H1 (cell line): ENCODE measurements at regions not wholly inside any gene's neighbourhood (a gene's known extent, or its start where the extent isn't known, plus 50 kb on each side); places are given as distances from the start of the nearest gene placed in this dataset.

ENCODE experiments used
- CTCF ChIA-PET: fragments of 300-600 bp; sonication (Branson Sonifier 250); formaldehyde crosslinking; loops from one replicate; lab custom pipeline; 2021; ENCODE audit not compliant: partially characterized antibody; lab: Charles Lee
- POLR2A ChIA-PET: fragments of 300-600 bp; sonication (Branson Sonifier 250); formaldehyde crosslinking; loops from one replicate; lab custom pipeline; 2021; ENCODE audit warnings: inconsistent platforms; ENCODE audit not compliant: partially characterized antibody; lab: Charles Lee
- DNase-seq, 2 experiments: peaks; one replicate each; pipeline versions ENCODE4 v3.0.0 to v3.0.0-alpha.2; 2010 to 2022; ENCODE audit warnings: low spot score in 2 of 2, low read depth in 1 of 2, mixed read lengths in 1 of 2
- FAIRE-seq: peaks from 2 replicates; lab custom pipeline; 2011; peaks lifted over from hg19 to GRCh38; lab: Jason Lieb, UNC
- H2AFZ ChIP-seq: 2 replicates; pipeline ENCODE4 v1.8.1; 2012; ENCODE audit warnings: low read length, inconsistent platforms
- H2AK5ac ChIP-seq: 2 replicates; pipeline ENCODE4 v1.6.1; 2013; ENCODE audit warnings: low read depth, low read length
- H2BK120ac ChIP-seq: replicated peaks from 2 replicates; pipeline ENCODE3; 2013; ENCODE audit warnings: low read depth, low read length, inconsistent platforms
- H2BK12ac ChIP-seq: 2 replicates; pipeline ENCODE4 v1.6.1; 2013; ENCODE audit warnings: low read depth, low read length
- H2BK15ac ChIP-seq: 2 replicates; pipeline ENCODE4 v1.6.1; 2013; ENCODE audit warnings: low read length
- H2BK20ac ChIP-seq: 2 replicates; pipeline ENCODE4 v1.6.1; 2013; ENCODE audit warnings: low read length
- H2BK5ac ChIP-seq: 2 replicates; pipeline ENCODE4 v1.6.1; 2013; ENCODE audit warnings: low read depth, low read length
- H3K14ac ChIP-seq: 2 replicates; pipeline ENCODE4 v1.6.1; 2013; ENCODE audit warnings: inconsistent platforms; ENCODE audit not compliant: insufficient read length
- H3K18ac ChIP-seq: 2 replicates; pipeline ENCODE4 v1.6.1; 2013; ENCODE audit warnings: low read length; ENCODE audit errors: extremely low read depth
- H3K23ac ChIP-seq: 2 replicates; pipeline ENCODE4 v1.6.1; 2013; ENCODE audit warnings: inconsistent platforms; ENCODE audit not compliant: insufficient read length
- H3K23me2 ChIP-seq: 2 replicates; pipeline ENCODE4 v1.6.1; 2013; ENCODE audit warnings: low read depth, low read length
- H3K27ac ChIP-seq: 2 replicates; pipeline ENCODE4 v1.6.1; 2011; ENCODE audit warnings: low read depth, low read length, inconsistent platforms
- H3K27me3 ChIP-seq, 4 experiments: replicated peaks in 1 of 4; 1 replicate in 1 of 4; 2 replicates in 3 of 4; pipeline versions ENCODE4 v1.6.1 to v1.8.1; 2011 to 2013; ENCODE audit warnings: low read length in 3 of 4, mild to moderate bottlenecking in 3 of 4, inconsistent platforms in 2 of 4, mixed read lengths in 2 of 4, moderate library complexity in 1 of 4; ENCODE audit not compliant: control insufficient read depth in 3 of 4, insufficient read depth in 3 of 4; ENCODE audit errors: extremely low read depth in 1 of 4
- H3K36me3 ChIP-seq, 4 experiments: 2 replicates each; pipeline versions ENCODE4 v1.6.1 to v1.8.1; 2011 to 2013; ENCODE audit warnings: mild to moderate bottlenecking in 4 of 4, low read length in 3 of 4, moderate library complexity in 2 of 4, control low read depth in 1 of 4, inconsistent platforms in 1 of 4; ENCODE audit not compliant: insufficient read depth in 4 of 4, control insufficient read depth in 2 of 4
- H3K4ac ChIP-seq: replicated peaks from 2 replicates; pipeline ENCODE3; 2013; ENCODE audit warnings: low read length, low read depth, mixed read lengths, inconsistent platforms; ENCODE audit not compliant: insufficient read length
- H3K4me1 ChIP-seq, 4 experiments: replicated peaks in 1 of 4; 1 replicate in 1 of 4; 2 replicates in 3 of 4; pipeline versions ENCODE4 v1.6.1 to v1.8.1; 2011 to 2013; ENCODE audit warnings: low read length in 3 of 4, inconsistent platforms in 2 of 4, mixed read lengths in 1 of 4; ENCODE audit not compliant: insufficient read depth in 4 of 4, control insufficient read depth in 3 of 4
- H3K4me2 ChIP-seq, 2 experiments: 2 replicates each; pipeline versions ENCODE4 v1.6.1 to v1.8.1; 2011 to 2013; ENCODE audit warnings: low read depth in 2 of 2, low read length in 2 of 2, control low read depth in 1 of 2, inconsistent platforms in 1 of 2, mild to moderate bottlenecking in 1 of 2; ENCODE audit not compliant: insufficient read depth in 1 of 2
- H3K4me3 ChIP-seq, 4 experiments: fragments of 200-600, 300-600 bp in 1 of 4; sonication (generic), shearing (Covaris generic), sonication (Bioruptor Twin) in 1 of 4; 2 replicates each; pipeline versions ENCODE4 v1.5.1 to v1.8.1; 2011 to 2016; ENCODE audit warnings: low read length in 4 of 4, low read depth in 3 of 4, control low read depth in 2 of 4, inconsistent platforms in 2 of 4, mild to moderate bottlenecking in 2 of 4, mixed read lengths in 1 of 4, moderate library complexity in 1 of 4; ENCODE audit not compliant: insufficient read depth in 2 of 4; ENCODE audit errors: extremely low read depth in 1 of 4
- H3K56ac ChIP-seq: replicated peaks from 2 replicates; pipeline ENCODE3; 2013; ENCODE audit warnings: low read depth, mild to moderate bottlenecking, mixed read lengths, low read length, inconsistent platforms; ENCODE audit not compliant: insufficient read length
- H3K79me1 ChIP-seq: 2 replicates; pipeline ENCODE4 v1.6.1; 2013; ENCODE audit warnings: low read depth, low read length, control low read depth
- H3K79me2 ChIP-seq, 2 experiments: 2 replicates each; pipeline versions ENCODE4 v1.6.1 to v1.8.1; 2012 to 2013; ENCODE audit warnings: low read length in 2 of 2, mild to moderate bottlenecking in 2 of 2, inconsistent platforms in 1 of 2; ENCODE audit not compliant: insufficient read depth in 2 of 2, control insufficient read depth in 1 of 2
- H3K9ac ChIP-seq, 4 experiments: replicated peaks in 1 of 4; 1 replicate in 1 of 4; 2 replicates in 3 of 4; pipeline versions ENCODE4 v1.6.1 to v1.8.1; 2011 to 2013; ENCODE audit warnings: low read depth in 3 of 4, low read length in 3 of 4, control low read depth in 2 of 4, mild to moderate bottlenecking in 2 of 4, moderate library complexity in 2 of 4, inconsistent platforms in 1 of 4; ENCODE audit errors: extremely low read depth in 1 of 4
- H3K9me3 ChIP-seq, 2 experiments: 2 replicates each; pipeline versions ENCODE4 v1.6.1 to v1.8.1; 2012 to 2013; ENCODE audit warnings: mild to moderate bottlenecking in 2 of 2, moderate library complexity in 2 of 2, control low read depth in 1 of 2, inconsistent platforms in 1 of 2, low read depth in 1 of 2, low read length in 1 of 2, mixed read lengths in 1 of 2; ENCODE audit not compliant: insufficient read depth in 2 of 2
- H4K20me1 ChIP-seq, 2 experiments: replicated peaks in 1 of 2; 2 replicates each; pipeline versions ENCODE3 to v1.8.1; 2011 to 2013; ENCODE audit warnings: inconsistent platforms in 2 of 2, low read length in 2 of 2, mild to moderate bottlenecking in 1 of 2; ENCODE audit not compliant: insufficient read depth in 2 of 2, control insufficient read depth in 1 of 2
- H4K5ac ChIP-seq: 2 replicates; pipeline ENCODE4 v1.6.1; 2013; ENCODE audit warnings: low read length, low read depth, mixed read lengths, inconsistent platforms; ENCODE audit not compliant: insufficient read length
- H4K8ac ChIP-seq: 2 replicates; pipeline ENCODE4 v1.8.0; 2013; ENCODE audit warnings: mild to moderate bottlenecking, moderate library complexity, low read length, inconsistent platforms; ENCODE audit not compliant: insufficient read depth; ENCODE audit errors: extremely low read depth
- H4K91ac ChIP-seq: replicated peaks from 2 replicates; pipeline ENCODE3; 2013; ENCODE audit warnings: low read length, mixed read lengths, inconsistent platforms; ENCODE audit not compliant: insufficient read length
- ASH2L ChIP-seq: fragments of 200-600, 300-600 bp; sonication (generic); IDR thresholded peaks from one replicate; pipeline ENCODE4 v1.7.1; 2017; ENCODE audit warnings: low read length
- BACH1 ChIP-seq: IDR thresholded peaks from 2 replicates; pipeline ENCODE4 v1.6.1; 2012; ENCODE audit warnings: low read length, improper control_type of control experiment
- EP300 ChIP-seq, 2 experiments: IDR thresholded peaks; 1 replicate in 1 of 2; 2 replicates in 1 of 2; pipeline ENCODE4 v1.6.1; 2011 to 2012; ENCODE audit warnings: low read depth in 2 of 2, low read length in 2 of 2, mild to moderate bottlenecking in 2 of 2, borderline replicate concordance in 1 of 2, inconsistent platforms in 1 of 2, moderate library complexity in 1 of 2
- GABPA ChIP-seq: IDR thresholded peaks from 2 replicates; pipeline ENCODE4 v1.6.1; 2011; ENCODE audit warnings: mild to moderate bottlenecking, low read length, moderate library complexity, borderline replicate concordance; ENCODE audit not compliant: insufficient read depth
- HDAC6 ChIP-seq: IDR thresholded peaks from one replicate; pipeline ENCODE4 v1.7.1; 2012; ENCODE audit warnings: low read depth, mild to moderate bottlenecking, inconsistent platforms, low read length, moderate library complexity
- JUND ChIP-seq: IDR thresholded peaks from 2 replicates; pipeline ENCODE4 v1.6.1; 2011; ENCODE audit warnings: mild to moderate bottlenecking, improper control_type of control experiment, low read length
- KDM4A ChIP-seq: IDR thresholded peaks from one replicate; pipeline ENCODE4 v1.7.1; 2012; ENCODE audit warnings: low read depth, mild to moderate bottlenecking, moderate library complexity, low read length, inconsistent platforms; ENCODE audit not compliant: severe bottlenecking
- POLR2A ChIP-seq, 2 experiments: IDR thresholded peaks; 1 replicate in 1 of 2; 2 replicates in 1 of 2; pipeline ENCODE4 v1.6.1; 2011; ENCODE audit warnings: low read depth in 2 of 2, low read length in 2 of 2, mild to moderate bottlenecking in 2 of 2; ENCODE audit errors: control extremely low read depth in 1 of 2
- SIN3A ChIP-seq, 2 experiments: IDR thresholded peaks in 1 of 2; conservative IDR thresholded peaks in 1 of 2; 2 replicates each; pipeline ENCODE4 v1.6.1; 2011 to 2012; ENCODE audit warnings: low read length in 2 of 2, improper control_type of control experiment in 1 of 2, low read depth in 1 of 2, mild to moderate bottlenecking in 1 of 2
- TAF1 ChIP-seq: IDR thresholded peaks from 2 replicates; pipeline ENCODE4 v1.6.1; 2011; ENCODE audit warnings: mild to moderate bottlenecking, low read depth, low read length
- WGBS, 2 experiments: shearing (Covaris generic) in 1 of 2; methylation state at CpG; one replicate each; pipeline versions ENCODE4 v1.1.6 to v1.1.7; 2013 to 2015; ENCODE audit warnings: low lambda C conversion rate in 2 of 2, mixed read lengths in 2 of 2, inconsistent platforms in 1 of 2, low coverage in 1 of 2, missing lambda C conversion rate in 1 of 2; ENCODE audit not compliant: insufficient replicate concordance in 2 of 2, insufficient coverage in 1 of 2, insufficient read length in 1 of 2; ENCODE audit errors: extremely low coverage in 1 of 2, missing lambda C conversion rate in 1 of 2; 5-methylcytosine and 5-hydroxymethylcytosine counted together
- TF ChIP-seq, protein P1 (sequence below): IDR thresholded peaks from 2 replicates; pipeline ENCODE4 v1.6.1; 2012; ENCODE audit warnings: inconsistent platforms
- TF ChIP-seq, protein P2 (sequence below), 3 experiments: IDR thresholded peaks; 1 replicate in 2 of 3; 2 replicates in 1 of 3; pipeline versions ENCODE4 v1.5.1 to v1.6.1; 2011; ENCODE audit warnings: low read length in 3 of 3, mild to moderate bottlenecking in 3 of 3, inconsistent platforms in 2 of 3, low read depth in 1 of 3, moderate library complexity in 1 of 3; ENCODE audit not compliant: insufficient read depth in 1 of 3; ENCODE audit errors: control extremely low read depth in 1 of 3

- H3K4me2 ChIP-seq = no peak overlapping the region
- no peak overlapping the region for H3K4ac ChIP-seq
- no peak overlapping the region for H2BK20ac ChIP-seq
- H2BK120ac ChIP-seq = no peak overlapping the region
- no peak overlapping the region for H4K5ac ChIP-seq
- H3K23me2 ChIP-seq = no peaks in the 10 kb centered on the region
- H3K4me3 ChIP-seq = no peak overlapping the region
- no peak overlapping the region for H3K9ac ChIP-seq
- H3K27ac ChIP-seq = no peak overlapping the region
- no peak overlapping the region for H3K14ac ChIP-seq
- no peak overlapping the region for H3K18ac ChIP-seq
- H3K36me3 ChIP-seq = no peaks in the 10 kb centered on the region
- no peak overlapping the region for H2AFZ ChIP-seq
- H3K56ac ChIP-seq = no peak overlapping the region
- no peak overlapping the region for H2BK5ac ChIP-seq
- H3K9me3 ChIP-seq = no peaks in the 10 kb centered on the region
- DNase-seq = no peak
- H3K27me3 ChIP-seq = no peaks in the 10 kb centered on the region
- H4K91ac ChIP-seq = no peak overlapping the region
- H3K79me2 ChIP-seq = no peaks in the 10 kb centered on the region
- peaks cover 0 to 5% (median 0%) of the 10 kb centered on the region in 4 experiments; a peak in 1 of 7 replicates for H3K4me1 ChIP-seq
- WGBS, 2 experiments = 43% methylated on average over 2 of the region's 2 CpGs; no CpG with 5 or more reads in 1 of the 2 experiments
- no peak overlapping the region for H2BK15ac ChIP-seq
- no peak overlapping the region for H2BK12ac ChIP-seq
- no peaks in the 10 kb centered on the region for H3K79me1 ChIP-seq
- POLR2A ChIA-PET = no interaction called here
- FAIRE-seq = no peak
- no peak overlapping the region for H4K8ac ChIP-seq
- H3K23ac ChIP-seq = no peak overlapping the region
- CTCF ChIA-PET = interaction anchor here (0.6 to 0.8 kb wide), 2 partner anchors 428 to 1538 kb away, joined by 3 read pairs; no protein-coding TSS in a partner anchor
- no peaks in the 10 kb centered on the region for H4K20me1 ChIP-seq
- no peak overlapping the region for H2AK5ac ChIP-seq
- TF ChIP-seq TAF1 = no peak
- TF ChIP-seq KDM4A = no peak
- no peak for TF ChIP-seq SIN3A (conservative IDR thresholded peaks at IDR 0.05 in 1 of 2, IDR thresholded peaks at IDR 0.05 in 1 of 2; ENCODE audit: low read depth in 1 of 2, low read length in 2 of 2)
- TF ChIP-seq EP300 (IDR thresholded peaks at IDR 0.05; ENCODE audit: borderline replicate concordance in 1 of 2, low read depth in 2 of 2, low read length in 2 of 2) = no peak
- no peak for TF ChIP-seq POLR2A (IDR thresholded peaks at IDR 0.05; ENCODE audit: control extremely low read depth in 1 of 2, low read depth in 2 of 2, low read length in 2 of 2)
- no peak for TF ChIP-seq GABPA
- TF ChIP-seq, protein P1, sequence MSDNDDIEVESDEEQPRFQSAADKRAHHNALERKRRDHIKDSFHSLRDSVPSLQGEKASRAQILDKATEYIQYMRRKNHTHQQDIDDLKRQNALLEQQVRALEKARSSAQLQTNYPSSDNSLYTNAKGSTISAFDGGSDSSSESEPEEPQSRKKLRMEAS = no peak
- TF ChIP-seq HDAC6 = no peak
- TF ChIP-seq, protein P2, sequence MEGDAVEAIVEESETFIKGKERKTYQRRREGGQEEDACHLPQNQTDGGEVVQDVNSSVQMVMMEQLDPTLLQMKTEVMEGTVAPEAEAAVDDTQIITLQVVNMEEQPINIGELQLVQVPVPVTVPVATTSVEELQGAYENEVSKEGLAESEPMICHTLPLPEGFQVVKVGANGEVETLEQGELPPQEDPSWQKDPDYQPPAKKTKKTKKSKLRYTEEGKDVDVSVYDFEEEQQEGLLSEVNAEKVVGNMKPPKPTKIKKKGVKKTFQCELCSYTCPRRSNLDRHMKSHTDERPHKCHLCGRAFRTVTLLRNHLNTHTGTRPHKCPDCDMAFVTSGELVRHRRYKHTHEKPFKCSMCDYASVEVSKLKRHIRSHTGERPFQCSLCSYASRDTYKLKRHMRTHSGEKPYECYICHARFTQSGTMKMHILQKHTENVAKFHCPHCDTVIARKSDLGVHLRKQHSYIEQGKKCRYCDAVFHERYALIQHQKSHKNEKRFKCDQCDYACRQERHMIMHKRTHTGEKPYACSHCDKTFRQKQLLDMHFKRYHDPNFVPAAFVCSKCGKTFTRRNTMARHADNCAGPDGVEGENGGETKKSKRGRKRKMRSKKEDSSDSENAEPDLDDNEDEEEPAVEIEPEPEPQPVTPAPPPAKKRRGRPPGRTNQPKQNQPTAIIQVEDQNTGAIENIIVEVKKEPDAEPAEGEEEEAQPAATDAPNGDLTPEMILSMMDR (IDR thresholded peaks at IDR 0.05; ENCODE audit: control extremely low read depth in 1 of 3, insufficient read depth in 1 of 3, low read depth in 1 of 3, low read length in 3 of 3) = no peak
- TF ChIP-seq BACH1 = no peak
- TF ChIP-seq ASH2L = no peak
- no peak for TF ChIP-seq JUND
These were observed 768.5 kb downstream of the NXPH1 start for GRCh38 chr7:9201928-9202327.
